ENCODE measurements at regions not wholly inside any gene's neighbourhood (a gene's known extent, or its start where the extent isn't known, plus 50 kb on each side); places are given as distances from the start of the nearest gene placed in this dataset.

DNA sequence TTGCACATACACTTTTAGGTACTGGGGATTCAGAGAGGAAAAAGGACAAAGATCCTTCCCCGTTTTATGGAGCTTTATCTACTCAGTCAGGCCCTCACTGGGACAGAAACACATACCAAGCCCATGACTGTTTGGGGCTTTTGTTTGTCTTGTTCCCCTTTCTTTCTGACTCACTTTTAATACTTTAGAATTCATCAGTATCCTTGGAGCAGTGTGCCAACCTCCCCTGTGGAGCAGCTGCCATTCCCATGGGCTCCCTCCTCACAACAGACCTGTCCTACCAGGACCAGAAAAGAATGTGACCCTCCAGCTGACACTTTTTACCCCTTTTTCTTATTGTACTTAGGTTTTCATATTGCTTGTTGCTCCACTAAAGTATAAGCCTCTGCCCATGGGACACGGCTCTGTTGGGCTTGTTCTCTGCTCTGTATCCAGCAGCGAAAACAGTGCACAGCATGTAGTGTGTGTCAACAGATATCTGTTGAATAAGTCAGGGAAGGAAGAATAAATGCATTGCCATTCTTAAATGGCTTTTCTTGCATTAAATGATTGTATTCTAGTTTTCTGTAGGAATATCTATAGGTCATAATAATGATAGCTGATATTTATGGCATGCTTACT, 431.1 kb downstream of the EFNB2 start:
- H3K27me3 ChIP-seq: no peaks in the 10 kb centered on the region
- H3K36me3 ChIP-seq: no peaks in the 10 kb centered on the region
- H3K27ac ChIP-seq: no peak overlapping the region
- no peak for DNase-seq (ENCODE audit: extremely low spot score in 2 of 2)
- peaks cover 6% of the 10 kb centered on the region for H3K4me1 ChIP-seq
- H3K9me3 ChIP-seq: no peaks in the 10 kb centered on the region
- H3K4me3 ChIP-seq: no peak overlapping the region
- TF ChIP-seq POLR2AphosphoS5 (IDR thresholded peaks at IDR 0.05; ENCODE audit: insufficient read depth in 1 of 2, low read depth in 1 of 2) (no peak), POLR2A (IDR thresholded peaks at IDR 0.05) (no peak)
- TF ChIP-seq, protein P1, sequence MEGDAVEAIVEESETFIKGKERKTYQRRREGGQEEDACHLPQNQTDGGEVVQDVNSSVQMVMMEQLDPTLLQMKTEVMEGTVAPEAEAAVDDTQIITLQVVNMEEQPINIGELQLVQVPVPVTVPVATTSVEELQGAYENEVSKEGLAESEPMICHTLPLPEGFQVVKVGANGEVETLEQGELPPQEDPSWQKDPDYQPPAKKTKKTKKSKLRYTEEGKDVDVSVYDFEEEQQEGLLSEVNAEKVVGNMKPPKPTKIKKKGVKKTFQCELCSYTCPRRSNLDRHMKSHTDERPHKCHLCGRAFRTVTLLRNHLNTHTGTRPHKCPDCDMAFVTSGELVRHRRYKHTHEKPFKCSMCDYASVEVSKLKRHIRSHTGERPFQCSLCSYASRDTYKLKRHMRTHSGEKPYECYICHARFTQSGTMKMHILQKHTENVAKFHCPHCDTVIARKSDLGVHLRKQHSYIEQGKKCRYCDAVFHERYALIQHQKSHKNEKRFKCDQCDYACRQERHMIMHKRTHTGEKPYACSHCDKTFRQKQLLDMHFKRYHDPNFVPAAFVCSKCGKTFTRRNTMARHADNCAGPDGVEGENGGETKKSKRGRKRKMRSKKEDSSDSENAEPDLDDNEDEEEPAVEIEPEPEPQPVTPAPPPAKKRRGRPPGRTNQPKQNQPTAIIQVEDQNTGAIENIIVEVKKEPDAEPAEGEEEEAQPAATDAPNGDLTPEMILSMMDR (IDR thresholded peaks at IDR 0.05): no peak
- intact Hi-C loops (cut with DNase I): no loop called here

DNA sequence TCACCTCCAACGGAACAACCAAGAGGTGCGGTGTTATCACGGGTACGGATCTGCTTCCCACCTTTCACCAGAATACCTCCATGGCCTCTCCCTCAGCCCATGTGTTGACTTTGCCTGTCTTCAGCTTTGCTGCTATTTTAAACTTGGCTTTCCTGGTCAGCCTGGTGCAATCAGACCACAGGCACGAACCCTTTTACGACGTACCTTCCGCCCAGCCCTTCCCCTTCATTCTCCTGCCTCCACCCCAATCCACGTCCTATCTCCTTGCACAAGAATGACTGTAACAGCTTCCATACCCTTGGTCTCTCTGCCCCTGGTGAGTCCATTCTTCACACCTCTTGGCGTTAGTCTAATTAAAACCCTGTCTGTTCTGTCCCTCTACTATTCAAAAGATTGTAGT, 431.7 kb downstream of the EFNB2 start:
- Histone ChIP-seq H3K27me3 (no peaks in the 10 kb centered on the region), H3K4me1 (peaks cover 6% of the 10 kb centered on the region)
- intact Hi-C loops (cut with DNase I): no loop called here

GRCh38 chr13:106102786-106103185, 432.7 kb downstream of the EFNB2 start:
- no peak for TF ChIP-seq POLR2A (IDR thresholded peaks at IDR 0.05)
- TF ChIP-seq, protein P1 (IDR thresholded peaks at IDR 0.05): no peak
- TF ChIP-seq POLR2AphosphoS5 (IDR thresholded peaks at IDR 0.05; ENCODE audit: insufficient read depth in 1 of 2, low read depth in 1 of 2): no peak

More for the DNA sequence above, 431.7 kb downstream of the EFNB2 start:
- Histone ChIP-seq H3K36me3 (no peaks in the 10 kb centered on the region), H3K9me3 (no peaks in the 10 kb centered on the region), H3K27ac (no peak overlapping the region), H3K4me3 (no peak overlapping the region)
- DNase-seq (ENCODE audit: extremely low spot score in 2 of 2): no peak
- TF ChIP-seq POLR2AphosphoS5 (IDR thresholded peaks at IDR 0.05; ENCODE audit: insufficient read depth in 1 of 2, low read depth in 1 of 2) (no peak), POLR2A (IDR thresholded peaks at IDR 0.05) (no peak)
- TF ChIP-seq, protein P1 (IDR thresholded peaks at IDR 0.05): no peak

DNA sequence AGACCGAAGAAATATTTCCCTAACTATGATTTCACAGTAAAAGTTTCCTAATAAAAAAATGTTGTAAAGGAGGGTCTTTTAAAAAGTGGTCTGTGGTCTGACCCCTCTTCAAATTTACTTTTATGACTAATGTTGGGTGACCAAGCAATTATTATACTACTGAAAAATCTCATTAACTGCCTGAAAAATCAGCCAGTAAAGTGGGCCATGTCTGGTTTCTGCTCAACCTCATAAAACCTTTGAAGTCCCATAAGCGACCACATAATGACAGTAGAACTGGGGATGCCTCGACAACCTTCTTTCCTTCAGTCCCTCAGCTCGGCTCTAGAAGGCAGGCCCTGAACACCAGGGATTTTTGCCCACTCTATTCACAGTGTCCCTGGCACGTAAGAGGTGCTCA, 434.3 kb downstream of the EFNB2 start:
- Histone ChIP-seq H3K9me3 (no peaks in the 10 kb centered on the region), H3K36me3 (no peaks in the 10 kb centered on the region), H3K4me1 (peaks cover 6% of the 10 kb centered on the region), H3K27ac (no peak overlapping the region), H3K27me3 (no peaks in the 10 kb centered on the region), H3K4me3 (no peak overlapping the region)
- no peak for DNase-seq (ENCODE audit: extremely low spot score in 2 of 2)
- TF ChIP-seq, protein P1 (IDR thresholded peaks at IDR 0.05): no peak
- no peak for TF ChIP-seq POLR2A (IDR thresholded peaks at IDR 0.05)
- no peak for TF ChIP-seq POLR2AphosphoS5 (IDR thresholded peaks at IDR 0.05; ENCODE audit: insufficient read depth in 1 of 2, low read depth in 1 of 2)
- intact Hi-C loops (cut with DNase I): no loop called here

More at GRCh38 chr13:106102786-106103185, 432.7 kb downstream of the EFNB2 start:
- Histone ChIP-seq H3K27me3 (no peaks in the 10 kb centered on the region), H3K27ac (no peak overlapping the region), H3K4me1 (peaks cover 6% of the 10 kb centered on the region), H3K4me3 (no peak overlapping the region), H3K9me3 (no peaks in the 10 kb centered on the region), H3K36me3 (no peaks in the 10 kb centered on the region)
- DNase-seq (ENCODE audit: extremely low spot score in 2 of 2): no peak
- intact Hi-C loops (cut with DNase I): no loop called here

DNA sequence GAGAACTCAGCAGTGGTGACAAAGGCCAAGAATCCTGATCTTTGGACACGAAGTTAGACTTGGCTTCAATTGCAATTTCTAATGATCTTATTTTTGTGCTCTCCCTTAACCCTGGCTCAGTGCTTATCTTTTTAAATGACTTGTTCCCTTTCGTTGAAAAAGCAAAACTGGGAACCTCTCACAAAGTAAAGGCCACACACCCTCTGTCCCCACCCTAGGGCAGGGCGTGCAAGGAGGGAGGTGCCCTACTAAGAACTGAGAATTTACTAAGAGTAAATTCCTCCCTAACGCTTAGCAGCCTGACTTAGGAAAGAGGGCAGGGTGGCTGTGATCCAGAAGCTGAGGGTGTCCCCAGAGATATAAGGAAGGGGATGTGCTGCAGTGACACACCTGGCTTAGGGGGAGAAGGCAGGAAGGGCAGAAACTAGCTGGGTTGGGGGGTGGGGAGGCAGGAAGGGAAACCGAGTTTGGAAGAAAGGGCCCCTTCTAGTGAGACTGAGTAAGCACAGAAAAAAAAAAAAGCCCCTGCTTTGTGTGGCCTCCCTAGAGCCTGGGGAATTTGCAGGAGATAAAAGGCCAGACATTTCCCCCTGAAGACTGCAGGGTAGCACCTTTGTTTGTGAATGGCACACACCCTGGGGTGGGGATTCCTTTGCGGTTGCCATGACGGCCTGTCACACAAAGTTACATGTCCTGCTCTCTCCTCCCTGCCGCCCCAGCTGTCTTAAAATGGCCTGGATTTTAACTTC, 435.1 kb downstream of the EFNB2 start:
- Histone ChIP-seq H3K27me3 (no peaks in the 10 kb centered on the region), H3K9me3 (no peaks in the 10 kb centered on the region), H3K4me1 (peaks cover 6% of the 10 kb centered on the region), H3K36me3 (no peaks in the 10 kb centered on the region), H3K4me3 (no peak overlapping the region), H3K27ac (no peak overlapping the region)
- no peak for DNase-seq (ENCODE audit: extremely low spot score in 2 of 2)
- TF ChIP-seq, protein P1 (IDR thresholded peaks at IDR 0.05): no peak
- TF ChIP-seq POLR2AphosphoS5 (IDR thresholded peaks at IDR 0.05; ENCODE audit: insufficient read depth in 1 of 2, low read depth in 1 of 2) (no peak), POLR2A (IDR thresholded peaks at IDR 0.05) (no peak)
- intact Hi-C loops (cut with DNase I): no loop called here

Data from vagina (tissue), 2 donors.